ENCODE measurements at regions not wholly inside any gene's neighbourhood (a gene's known extent, or its start where the extent isn't known, plus 50 kb on each side); places are given as distances from the start of the nearest gene placed in this dataset.

GRCh38 chr11:45534132-45534531, 131.3 kb downstream of the CHST1 start:
- Mint-ChIP-seq H3K27me3 (peaks cover 5% of the 10 kb centered on the region), H3K4me3 (no peak overlapping the region), H3K4me1 (no peaks in the 10 kb centered on the region), H3K36me3 (ENCODE audit: low read depth) (no peaks in the 10 kb centered on the region), H3K9me3 (ENCODE audit: low read depth) (no peaks in the 10 kb centered on the region), H3K27ac (no peak overlapping the region)
- ATAC-seq, result no peak
- ChIA-PET POLR2A (no interaction called here), CTCF (interaction anchor here (0.7 kb wide), 1 partner anchor 99 kb away, joined by 3 read pairs; no protein-coding TSS in a partner anchor)
- intact Hi-C loops (cut with DNase I, micrococcal nuclease), result no loop called here
- no peak for DNase-seq

DNA sequence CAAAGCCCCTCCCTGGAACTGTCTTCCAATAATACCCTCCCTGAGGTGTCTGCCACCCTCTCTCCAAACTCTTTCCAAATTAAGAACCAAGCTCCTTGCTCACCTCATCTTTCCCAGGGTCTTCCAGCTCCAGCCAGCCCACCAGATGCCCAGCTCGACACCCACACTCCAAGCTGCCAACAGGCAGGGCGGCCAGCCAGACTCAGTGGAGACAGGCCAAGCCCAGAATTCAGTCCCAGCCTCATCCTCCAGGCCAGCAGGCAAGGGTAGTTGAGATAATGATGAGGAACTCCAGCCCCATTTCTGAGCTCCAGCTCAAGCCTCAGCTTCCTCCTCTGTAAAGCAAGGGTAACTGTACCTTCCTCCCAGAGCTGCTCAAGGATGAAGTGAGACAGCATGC, 132.9 kb downstream of the CHST1 start:
- Mint-ChIP-seq H3K4me1 (peaks cover 10% of the 10 kb centered on the region), H3K27ac (no peak overlapping the region), H3K4me3 (no peak overlapping the region), H3K9me3 (ENCODE audit: low read depth) (no peaks in the 10 kb centered on the region), H3K36me3 (ENCODE audit: low read depth) (no peaks in the 10 kb centered on the region), H3K27me3 (peaks cover 5% of the 10 kb centered on the region)
- DNase-seq, result no peak
- no peak for ATAC-seq
- CTCF ChIA-PET, result interaction anchor here (0.6 kb wide), 1 partner anchor 621 kb away, joined by 3 read pairs; no protein-coding TSS in a partner anchor
- POLR2A ChIA-PET, result no interaction called here
- intact Hi-C loops (cut with DNase I, micrococcal nuclease), result no loop called here

- ChIA-PET POLR2A (no interaction called here), CTCF (no interaction called here)
These were observed 134.6 kb downstream of the CHST1 start for GRCh38 chr11:45530776-45531175.

DNA sequence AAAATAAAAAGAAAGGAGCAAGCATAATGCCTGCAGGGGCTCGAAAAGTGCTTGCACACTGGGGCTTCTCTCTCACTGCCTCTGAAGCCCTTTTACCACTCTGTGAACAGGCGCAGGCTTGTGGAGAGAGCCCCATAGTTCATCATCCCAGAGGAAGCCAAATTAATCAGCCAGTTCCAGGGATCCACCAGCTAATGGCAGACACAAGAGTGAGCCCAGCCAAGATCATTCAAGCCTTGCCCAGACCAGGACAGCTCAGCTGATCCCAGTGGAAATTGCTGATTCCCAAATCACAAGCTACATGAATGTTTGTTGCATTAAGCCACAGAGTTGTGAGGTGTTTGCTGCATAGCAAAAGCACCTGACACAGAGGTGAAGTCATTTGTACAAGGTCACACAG, 135.3 kb downstream of the CHST1 start:
- Mint-ChIP-seq H3K27ac (no peak overlapping the region), H3K36me3 (ENCODE audit: low read depth) (no peaks in the 10 kb centered on the region), H3K9me3 (ENCODE audit: low read depth) (no peaks in the 10 kb centered on the region), H3K27me3 (peaks cover 5% of the 10 kb centered on the region), H3K4me3 (no peak overlapping the region), H3K4me1 (peaks cover 14% of the 10 kb centered on the region)
- ChIA-PET POLR2A (no interaction called here), CTCF (no interaction called here)
- intact Hi-C loops (cut with DNase I, micrococcal nuclease), result no loop called here
- DNase-seq (no peak), ATAC-seq (no peak)

More at GRCh38 chr11:45530776-45531175, 134.6 kb downstream of the CHST1 start:
- Mint-ChIP-seq H3K36me3 (ENCODE audit: low read depth) (no peaks in the 10 kb centered on the region), H3K27ac (no peak overlapping the region), H3K4me1 (peaks cover 14% of the 10 kb centered on the region), H3K27me3 (peaks cover 5% of the 10 kb centered on the region), H3K9me3 (ENCODE audit: low read depth) (no peaks in the 10 kb centered on the region), H3K4me3 (no peak overlapping the region)
- DNase-seq (no peak), ATAC-seq (no peak)
- intact Hi-C loops (cut with DNase I, micrococcal nuclease), result no loop called here

GRCh38 chr11:45528435-45528834, 137.0 kb downstream of the CHST1 start:
- Mint-ChIP-seq H3K27me3 (peaks cover 4% of the 10 kb centered on the region), H3K4me1 (peaks cover 14% of the 10 kb centered on the region), H3K4me3 (no peak overlapping the region), H3K27ac (no peak overlapping the region), H3K9me3 (ENCODE audit: low read depth) (no peaks in the 10 kb centered on the region), H3K36me3 (ENCODE audit: low read depth) (no peaks in the 10 kb centered on the region)
- POLR2A ChIA-PET, result no interaction called here
- DNase-seq (no peak), ATAC-seq (no peak)
- intact Hi-C loops (cut with DNase I, micrococcal nuclease), result loop anchor here in 1 of 2 experiments (10.0 kb wide), 1 partner anchor 246 kb away; no protein-coding TSS in a partner anchor
- CTCF ChIA-PET, result no interaction called here

GRCh38 chr11:45527898-45528297, 137.5 kb downstream of the CHST1 start:
- Mint-ChIP-seq H3K27me3 (peaks cover 4% of the 10 kb centered on the region), H3K9me3 (ENCODE audit: low read depth) (no peaks in the 10 kb centered on the region), H3K36me3 (ENCODE audit: low read depth) (no peaks in the 10 kb centered on the region), H3K27ac (peak overlapping the region; percentile 17), H3K4me1 (peaks cover 14% of the 10 kb centered on the region), H3K4me3 (no peak overlapping the region)
- ChIA-PET CTCF (interaction anchor here (0.6 kb wide), 1 partner anchor 89 kb away, joined by 6 read pairs; no protein-coding TSS in a partner anchor), POLR2A (no interaction called here)
- DNase-seq (peak; percentile 60), ATAC-seq (peak; percentile 80)
- intact Hi-C loops (cut with DNase I, micrococcal nuclease), result loop anchor here in 1 of 2 experiments (10.0 kb wide), 1 partner anchor 247 kb away; no protein-coding TSS in a partner anchor

DNA sequence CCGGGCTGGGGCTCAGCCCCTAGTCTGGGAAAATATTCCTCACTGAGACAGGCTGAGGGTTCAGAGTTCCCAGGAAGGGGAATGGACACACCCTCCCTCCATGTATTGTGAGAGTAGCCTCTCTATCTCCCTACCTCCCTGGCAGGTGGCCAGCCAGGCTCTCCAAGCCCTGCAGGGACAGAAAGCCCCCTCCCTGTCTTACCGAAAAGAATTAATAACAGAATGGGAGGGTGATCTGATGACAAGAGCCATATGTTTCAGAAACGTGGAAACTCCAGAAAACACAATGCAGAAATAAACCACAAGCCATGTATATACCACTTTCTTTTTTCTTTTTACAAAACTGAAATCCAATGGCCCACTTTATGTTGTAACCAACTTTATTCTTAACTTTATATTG, 140.0 kb downstream of the CHST1 start:
- Mint-ChIP-seq H3K4me1 (peaks cover 14% of the 10 kb centered on the region), H3K4me3 (no peak overlapping the region), H3K27me3 (no peaks in the 10 kb centered on the region), H3K36me3 (ENCODE audit: low read depth) (no peaks in the 10 kb centered on the region), H3K27ac (no peak overlapping the region), H3K9me3 (ENCODE audit: low read depth) (peaks cover 4% of the 10 kb centered on the region)
- no peak for ATAC-seq
- intact Hi-C loops (cut with DNase I, micrococcal nuclease), result loop anchor here in 1 of 2 experiments (10.0 kb wide), 1 partner anchor 249 kb away; no protein-coding TSS in a partner anchor
- POLR2A ChIA-PET, result no interaction called here
- no peak for DNase-seq
- CTCF ChIA-PET, result no interaction called here

- DNase-seq (no peak), ATAC-seq (no peak)
- ChIA-PET CTCF (no interaction called here), POLR2A (no interaction called here)
- peaks cover 4% of the 10 kb centered on the region for H3K9me3 Mint-ChIP-seq (ENCODE audit: low read depth)
- H3K4me3 Mint-ChIP-seq, result no peak overlapping the region
- H3K27ac Mint-ChIP-seq, result no peak overlapping the region
- H3K4me1 Mint-ChIP-seq, result peaks cover 14% of the 10 kb centered on the region
- intact Hi-C loops (cut with DNase I, micrococcal nuclease), result loop anchor here in 1 of 2 experiments (10.0 kb wide), 1 partner anchor 251 kb away; no protein-coding TSS in a partner anchor
- H3K36me3 Mint-ChIP-seq (ENCODE audit: low read depth), result no peaks in the 10 kb centered on the region
- no peaks in the 10 kb centered on the region for H3K27me3 Mint-ChIP-seq
These were observed 141.7 kb downstream of the CHST1 start for GRCh38 chr11:45523760-45524159.

DNA sequence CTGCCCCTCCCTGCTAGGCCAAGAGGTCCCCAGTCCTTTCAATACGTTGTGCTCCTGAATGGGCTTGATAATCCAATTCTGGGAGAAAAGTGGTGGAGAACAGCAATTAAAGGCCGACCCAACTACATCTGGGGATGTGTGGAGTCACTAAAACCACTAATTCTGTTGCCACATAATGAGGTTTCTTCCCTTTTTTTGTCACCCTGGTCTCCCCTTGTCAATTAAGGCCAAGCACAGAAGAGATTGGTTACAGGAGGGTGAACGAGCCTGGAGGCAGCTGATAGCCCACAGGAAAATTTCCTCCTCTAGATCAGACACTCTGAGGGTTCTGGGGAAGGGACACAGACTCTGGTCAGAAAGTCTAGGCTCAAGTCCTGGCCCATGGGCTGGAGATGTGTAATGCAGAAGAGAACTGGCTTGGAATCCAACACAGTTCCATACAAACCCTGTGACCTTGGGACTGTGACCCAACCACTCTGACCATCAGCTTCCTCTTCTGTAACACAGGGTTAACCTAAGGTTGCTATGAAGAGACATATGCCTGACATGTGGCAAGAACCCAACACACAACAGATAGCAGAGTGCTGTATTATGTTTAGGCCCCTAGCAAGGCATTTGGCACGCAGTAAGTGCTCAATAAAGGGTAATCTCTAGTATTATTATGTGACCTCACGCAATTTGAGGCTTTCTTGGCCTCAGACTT, 146.4 kb downstream of the CHST1 start:
- CTCF ChIA-PET, result no interaction called here
- H3K27me3 Mint-ChIP-seq, result no peaks in the 10 kb centered on the region
- intact Hi-C loops (cut with DNase I, micrococcal nuclease), result no loop called here
- H3K4me3 Mint-ChIP-seq, result no peak overlapping the region
- H3K27ac Mint-ChIP-seq, result no peak overlapping the region
- H3K36me3 Mint-ChIP-seq (ENCODE audit: low read depth), result no peaks in the 10 kb centered on the region
- H3K9me3 Mint-ChIP-seq (ENCODE audit: low read depth), result peaks cover 4% of the 10 kb centered on the region
- no peak for ATAC-seq
- POLR2A ChIA-PET, result no interaction called here
- H3K4me1 Mint-ChIP-seq, result no peaks in the 10 kb centered on the region
- DNase-seq, result no peak

DNA sequence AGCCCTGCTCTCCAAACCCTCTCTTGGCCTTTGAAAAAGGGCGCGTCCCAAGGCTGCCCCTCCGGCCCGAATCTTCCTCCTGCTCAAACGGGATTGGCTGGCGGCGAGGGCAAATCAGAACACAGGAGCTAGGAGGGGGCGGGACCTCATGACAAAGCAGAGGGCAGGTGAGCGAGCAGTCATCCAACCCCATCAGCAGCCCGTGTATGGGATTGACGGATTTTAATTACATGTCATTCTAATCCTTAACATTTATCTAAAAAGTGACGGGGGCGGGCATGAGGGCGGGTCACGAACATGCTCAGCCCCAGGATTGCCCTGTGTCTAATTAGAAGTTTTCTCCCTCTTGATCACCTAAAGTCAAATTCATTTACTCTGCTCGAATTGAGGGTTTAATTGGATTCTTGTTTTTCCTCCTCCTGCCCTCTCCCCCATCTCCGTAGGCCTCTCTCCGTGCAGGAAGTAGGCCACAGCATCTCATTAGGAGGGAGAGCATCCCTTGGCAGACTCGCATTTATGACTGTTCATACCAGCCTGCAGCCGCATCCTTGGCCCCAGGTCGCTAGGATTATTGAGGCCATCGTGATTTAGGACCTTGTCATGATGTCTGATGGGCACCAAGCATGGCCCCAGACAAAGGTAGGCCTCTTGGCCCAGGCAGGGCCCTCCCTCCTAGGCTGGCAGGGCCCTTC, 147.1 kb downstream of the CHST1 start:
- H3K4me1 Mint-ChIP-seq, result no peaks in the 10 kb centered on the region
- H3K27ac Mint-ChIP-seq, result no peak overlapping the region
- CTCF ChIA-PET, result no interaction called here
- no peak for DNase-seq
- peaks cover 4% of the 10 kb centered on the region for H3K9me3 Mint-ChIP-seq (ENCODE audit: low read depth)
- POLR2A ChIA-PET, result no interaction called here
- no peak overlapping the region for H3K4me3 Mint-ChIP-seq
- intact Hi-C loops (cut with DNase I, micrococcal nuclease), result no loop called here
- ATAC-seq, result no peak
- no peaks in the 10 kb centered on the region for H3K36me3 Mint-ChIP-seq (ENCODE audit: low read depth)
- H3K27me3 Mint-ChIP-seq, result no peaks in the 10 kb centered on the region

- ChIA-PET POLR2A (no interaction called here), CTCF (no interaction called here)
- no peak for ATAC-seq
- Mint-ChIP-seq H3K4me3 (no peak overlapping the region), H3K4me1 (no peaks in the 10 kb centered on the region), H3K27me3 (no peaks in the 10 kb centered on the region), H3K27ac (no peak overlapping the region), H3K9me3 (ENCODE audit: low read depth) (peaks cover under 1% of the 10 kb centered on the region), H3K36me3 (ENCODE audit: low read depth) (no peaks in the 10 kb centered on the region)
- no peak for DNase-seq
- intact Hi-C loops (cut with DNase I, micrococcal nuclease), result no loop called here
These were observed 148.2 kb downstream of the CHST1 start for GRCh38 chr11:45517171-45517770.

DNA sequence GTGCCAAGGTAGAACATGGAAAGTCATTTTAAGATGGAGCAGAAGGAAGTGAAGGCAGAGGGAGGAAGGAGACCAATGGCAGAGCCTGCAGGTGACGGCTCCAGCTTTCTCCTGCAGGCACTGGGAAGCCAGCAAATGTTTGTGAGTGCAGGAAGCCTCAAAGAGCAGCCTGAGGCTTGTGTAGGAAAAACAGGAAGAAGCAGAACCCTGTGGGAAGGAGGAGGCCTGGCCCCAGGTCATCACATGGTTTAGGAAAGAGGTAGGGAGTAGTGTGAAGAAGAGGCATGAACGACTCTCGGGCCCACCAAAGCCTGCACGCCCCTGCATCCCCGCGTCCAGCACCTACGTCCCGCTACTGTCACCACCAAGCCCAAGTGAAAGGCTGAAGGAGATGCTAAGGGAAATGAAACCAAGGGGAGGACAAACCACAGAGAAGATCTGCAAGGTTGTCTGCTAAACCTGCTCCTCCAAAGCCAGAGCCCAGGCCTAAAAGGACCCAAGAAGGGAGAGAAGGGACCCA, 151.5 kb downstream of the CHST1 start:
- DNase-seq (no peak), ATAC-seq (no peak)
- no peaks in the 10 kb centered on the region for H3K9me3 Mint-ChIP-seq (ENCODE audit: low read depth)
- H3K36me3 Mint-ChIP-seq (ENCODE audit: low read depth), result no peaks in the 10 kb centered on the region
- H3K27ac Mint-ChIP-seq, result no peak overlapping the region
- POLR2A ChIA-PET, result no interaction called here
- no peaks in the 10 kb centered on the region for H3K4me1 Mint-ChIP-seq
- intact Hi-C loops (cut with DNase I, micrococcal nuclease), result no loop called here
- no peak overlapping the region for H3K4me3 Mint-ChIP-seq
- CTCF ChIA-PET, result no interaction called here
- H3K27me3 Mint-ChIP-seq, result peaks cover 2% of the 10 kb centered on the region
